WERI-Rb-1 (cell line): ENCODE measurements at regions not wholly inside any gene's neighbourhood (a gene's known extent, or its start where the extent isn't known, plus 50 kb on each side); places are given as distances from the start of the nearest gene placed in this dataset.
"Not testable (repeated sequence)": the region's sequence is repeated elsewhere in the genome, so short reads cannot be mapped to it uniquely, and the experiment has no call there.

Source experiments
- DNase-seq: peaks from one replicate; pipeline ENCODE4 v3.0.0-alpha.2; 2020
- H3K27ac ChIP-seq: fragments of 250-450 bp; sonication (Bioruptor Pico); 2 replicates; pipeline ENCODE4 v1.5.1; 2020; ENCODE audit warnings: mild to moderate bottlenecking, moderate library complexity
- H3K27me3 ChIP-seq: fragments of 250-450 bp; sonication (Bioruptor Pico); 2 replicates; pipeline ENCODE4 v1.5.1; 2021; ENCODE audit warnings: mild to moderate bottlenecking, low read depth, moderate library complexity; ENCODE audit not compliant: insufficient read depth, severe bottlenecking
- H3K36me3 ChIP-seq: fragments of 250-450 bp; sonication (Bioruptor Pico); 2 replicates; pipeline ENCODE4 v1.5.1; 2020; ENCODE audit warnings: mild to moderate bottlenecking, moderate library complexity
- H3K4me3 ChIP-seq: 2 replicates; pipeline ENCODE4 v1.5.1; 2011; ENCODE audit warnings: low read depth, mild to moderate bottlenecking, control low read depth, low read length
- H3K9me3 ChIP-seq: fragments of 250-450 bp; sonication (Bioruptor Pico); 2 replicates; pipeline ENCODE4 v1.5.1; 2021; ENCODE audit warnings: mild to moderate bottlenecking, moderate library complexity; ENCODE audit not compliant: severe bottlenecking
- CTCF ChIP-seq: IDR thresholded peaks from 2 replicates; pipeline ENCODE4 v1.5.1; 2011; ENCODE audit warnings: low read depth, mild to moderate bottlenecking, control low read depth, inconsistent platforms, low read length

- no peak for DNase-seq
- Histone ChIP-seq H3K27me3 (no peaks in the 10 kb centered on the region), H3K27ac (no peak overlapping the region), H3K36me3 (no peaks in the 10 kb centered on the region), H3K9me3 (no peaks in the 10 kb centered on the region), H3K4me3 (no peak overlapping the region)
- TF ChIP-seq CTCF: no peak
These were observed 183.8 kb upstream of the DCC start for GRCh38 chr18:52156166-52156565.

- DNase-seq: no peak
- no peak for TF ChIP-seq CTCF
- no peak overlapping the region for H3K27ac ChIP-seq
These were observed 179.4 kb upstream of the DCC start for GRCh38 chr18:52160636-52161035.

GRCh38 chr18:52163478-52163877 is 176.5 kb upstream of the DCC start:
- H3K27me3 ChIP-seq: no peaks in the 10 kb centered on the region
- no peak for TF ChIP-seq CTCF
- no peak for DNase-seq
- no peak overlapping the region for H3K27ac ChIP-seq
- peaks cover 7% of the 10 kb centered on the region for H3K9me3 ChIP-seq
- H3K36me3 ChIP-seq: no peaks in the 10 kb centered on the region
- no peak overlapping the region for H3K4me3 ChIP-seq

More at GRCh38 chr18:52160636-52161035, 179.4 kb upstream of the DCC start:
- Histone ChIP-seq H3K9me3 (peaks cover 7% of the 10 kb centered on the region), H3K27me3 (no peaks in the 10 kb centered on the region), H3K4me3 (no peak overlapping the region), H3K36me3 (no peaks in the 10 kb centered on the region)

GRCh38 chr18:52168131-52168530 is 171.9 kb upstream of the DCC start:
- not testable (repeated sequence) for H3K4me3 ChIP-seq, H3K36me3 ChIP-seq, H3K27ac ChIP-seq, H3K9me3 ChIP-seq, DNase-seq, H3K27me3 ChIP-seq

GRCh38 chr18:52174220-52174619 is 165.8 kb upstream of the DCC start:
- TF ChIP-seq CTCF: no peak
- no peak for DNase-seq
- Histone ChIP-seq H3K4me3 (no peak overlapping the region), H3K36me3 (no peaks in the 10 kb centered on the region), H3K27me3 (peaks cover 3% of the 10 kb centered on the region), H3K9me3 (no peaks in the 10 kb centered on the region), H3K27ac (no peak overlapping the region)

GRCh38 chr18:52175406-52175805 is 164.6 kb upstream of the DCC start:
- Histone ChIP-seq H3K4me3 (no peak overlapping the region), H3K27me3 (peaks cover 3% of the 10 kb centered on the region), H3K36me3 (no peaks in the 10 kb centered on the region), H3K27ac (no peak overlapping the region), H3K9me3 (no peaks in the 10 kb centered on the region)
- no peak for DNase-seq
- TF ChIP-seq CTCF: no peak
